NCI-H345 (cell line): ENCODE measurements at regions not wholly inside any gene's neighbourhood (a gene's known extent, or its start where the extent isn't known, plus 50 kb on each side); places are given as distances from the start of the nearest gene placed in this dataset.

Source experiments
- DNase-seq: peaks from one replicate; lab custom pipeline; 2025; lab: John Stamatoyannopoulos, UW

DNA sequence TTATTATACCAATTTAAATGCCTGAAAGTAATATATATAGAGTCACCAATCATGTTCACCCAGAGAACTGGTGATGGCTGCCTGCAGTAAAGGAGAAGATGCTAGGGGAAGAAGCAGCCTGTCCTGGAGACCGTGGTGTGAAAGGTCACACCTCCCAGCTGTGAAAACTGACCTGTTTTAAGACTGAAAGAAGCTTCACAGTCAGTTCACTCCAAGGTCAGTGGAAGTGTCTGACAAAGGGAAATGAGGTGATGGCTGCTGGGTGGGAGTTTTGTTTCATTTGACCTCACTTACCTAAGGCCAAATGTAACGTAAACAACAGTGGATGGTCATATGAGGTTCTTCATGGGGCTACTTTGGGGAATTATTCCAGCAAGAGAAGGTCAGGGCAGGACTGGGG lies 352.1 kb upstream of the GATB start:
- no peak for DNase-seq

DNA sequence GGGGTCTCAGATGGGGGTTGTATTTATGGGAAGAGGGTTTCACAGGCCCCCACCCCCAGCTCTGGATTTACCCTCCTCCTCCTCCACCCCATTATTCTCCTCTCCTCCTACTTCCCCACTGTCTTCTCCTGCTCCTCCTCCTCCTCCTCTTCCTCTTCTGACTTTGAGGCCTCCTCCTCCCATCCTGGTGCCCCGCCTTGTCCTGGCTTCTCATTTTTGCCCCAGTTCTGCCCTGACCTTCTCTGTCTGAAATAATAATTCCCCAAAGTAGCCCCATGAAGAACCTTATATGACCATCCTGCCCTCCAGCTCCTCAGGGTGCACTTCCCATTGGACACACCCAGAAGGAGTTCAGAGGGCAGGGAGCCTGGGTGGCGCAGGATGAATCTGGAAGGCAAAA lies 351.4 kb upstream of the GATB start:
- no peak for DNase-seq

DNA sequence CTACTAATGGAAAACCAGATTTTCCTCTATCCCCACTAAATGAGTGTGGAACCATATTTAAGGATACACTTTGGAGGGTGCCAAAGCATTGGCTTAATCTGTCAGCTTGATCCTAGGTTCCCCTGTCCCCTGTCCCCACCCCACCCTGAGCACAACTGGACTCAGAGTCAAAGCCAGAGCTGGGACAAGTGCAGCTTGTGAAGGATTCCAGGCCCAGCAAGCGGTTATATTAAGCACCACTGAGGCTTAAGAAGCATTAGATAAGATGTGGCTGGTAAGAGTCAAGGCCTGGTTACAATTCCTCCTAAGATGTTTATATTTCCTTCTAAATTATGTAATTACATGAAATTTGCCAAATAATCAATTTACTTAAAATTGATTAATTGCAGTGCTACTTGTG lies 350.0 kb upstream of the GATB start:
- no peak for DNase-seq

DNA sequence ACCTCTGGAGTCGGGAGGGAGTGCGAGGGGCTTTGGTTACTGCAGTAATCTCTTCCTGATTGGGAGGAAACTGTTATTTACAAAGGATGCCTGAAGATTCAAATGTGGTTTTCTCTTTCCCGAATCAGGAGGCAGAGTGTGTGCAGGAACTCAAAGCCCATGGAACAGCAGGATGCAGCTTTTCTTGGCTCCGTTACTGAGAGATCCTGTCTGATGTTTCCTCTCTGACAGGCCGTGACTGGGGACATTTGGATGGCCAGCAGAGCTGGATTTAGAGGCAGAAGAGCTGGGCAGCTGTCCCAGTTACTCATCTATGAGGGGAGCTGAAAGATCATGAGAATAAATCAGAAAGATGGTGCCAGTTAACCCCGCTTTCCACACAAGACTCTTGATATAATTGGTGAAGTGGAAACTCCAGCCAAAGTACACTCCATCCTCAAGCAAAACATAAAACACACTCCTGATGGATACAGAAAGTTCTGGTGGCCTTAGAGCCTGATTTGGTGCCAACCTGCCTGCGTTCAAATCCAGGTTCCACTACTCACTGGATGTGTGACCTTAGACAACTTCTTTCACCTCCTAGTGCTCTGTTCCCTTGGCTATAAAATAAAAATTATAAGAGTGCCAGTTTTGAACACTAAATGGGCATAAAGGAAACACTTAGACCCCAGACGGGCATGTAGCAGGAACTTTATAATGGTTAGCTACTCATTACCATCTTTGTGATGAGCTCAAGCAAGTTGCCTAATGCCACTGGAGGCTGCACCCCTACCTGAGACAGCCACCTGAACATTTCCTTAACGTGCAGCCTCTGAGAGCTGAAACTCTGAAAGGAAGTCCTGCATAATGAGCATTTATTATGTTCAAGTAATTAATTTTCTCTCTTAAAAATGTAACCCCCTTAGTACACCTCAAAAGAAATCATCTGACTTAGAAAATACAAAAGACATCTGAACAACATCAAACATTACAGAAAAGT lies 349.0 kb upstream of the GATB start:
- DNase-seq, result no peak

DNA sequence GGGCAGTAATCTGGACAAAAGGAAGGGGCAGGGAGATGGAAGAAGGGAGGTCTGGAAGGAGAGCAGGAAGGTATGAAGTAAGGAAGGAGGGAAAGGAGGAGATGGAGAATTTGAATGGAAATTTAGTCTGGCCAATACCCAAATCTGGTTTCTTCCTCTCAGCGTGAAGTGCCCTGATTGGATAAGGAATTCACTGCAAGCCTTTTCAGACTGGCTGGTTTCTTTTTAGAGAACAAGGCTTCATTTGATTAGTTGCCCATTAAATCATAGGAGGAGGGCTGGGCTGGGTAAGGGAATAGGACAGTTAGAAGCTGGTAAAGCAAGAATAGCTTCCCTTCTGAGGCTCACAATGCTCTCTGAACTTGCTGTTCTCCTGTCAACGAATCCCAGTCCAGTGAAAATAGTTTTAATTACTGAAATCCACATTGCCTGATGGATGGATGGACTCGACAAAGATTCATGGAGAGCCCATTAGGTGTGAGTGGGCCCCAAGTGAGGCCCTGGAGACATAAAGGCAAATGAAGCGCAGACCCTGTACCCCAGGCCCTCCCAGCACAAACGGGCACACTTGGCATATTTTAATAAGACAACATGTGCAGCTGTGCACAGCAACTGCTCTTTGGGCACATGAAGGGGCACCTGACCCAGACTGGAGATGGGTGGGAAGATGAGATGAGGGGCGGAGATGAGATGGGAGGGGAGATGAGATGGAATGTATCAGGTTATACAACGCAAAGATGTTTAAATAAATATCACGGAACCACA lies 347.1 kb upstream of the GATB start:
- DNase-seq, result no peak

DNA sequence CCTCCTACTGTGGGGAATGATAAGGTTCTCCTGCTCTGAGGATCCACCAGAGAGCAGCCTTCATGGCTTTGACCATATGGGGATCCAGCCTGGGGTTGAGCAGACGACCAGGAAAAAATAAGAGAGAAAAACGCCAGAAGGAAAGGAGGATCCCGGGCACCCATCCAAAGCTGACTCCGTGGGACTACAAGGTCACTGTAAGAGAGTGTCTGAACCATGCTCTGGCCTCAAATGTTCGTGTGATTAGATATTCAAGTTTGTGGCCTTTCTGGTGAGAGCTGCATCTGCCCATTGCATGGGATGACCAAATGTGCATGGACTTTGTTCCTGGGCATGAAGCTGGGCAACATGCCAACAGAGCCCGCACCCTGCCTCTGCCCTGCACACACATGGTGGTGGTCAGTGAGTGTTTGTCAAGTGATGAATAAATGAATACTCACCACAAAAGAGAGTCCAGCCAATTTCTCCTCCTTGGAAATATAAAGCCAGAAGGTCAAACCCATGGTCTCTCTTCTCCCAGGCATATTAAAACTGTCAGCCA lies 346.0 kb upstream of the GATB start:
- DNase-seq, result no peak

DNA sequence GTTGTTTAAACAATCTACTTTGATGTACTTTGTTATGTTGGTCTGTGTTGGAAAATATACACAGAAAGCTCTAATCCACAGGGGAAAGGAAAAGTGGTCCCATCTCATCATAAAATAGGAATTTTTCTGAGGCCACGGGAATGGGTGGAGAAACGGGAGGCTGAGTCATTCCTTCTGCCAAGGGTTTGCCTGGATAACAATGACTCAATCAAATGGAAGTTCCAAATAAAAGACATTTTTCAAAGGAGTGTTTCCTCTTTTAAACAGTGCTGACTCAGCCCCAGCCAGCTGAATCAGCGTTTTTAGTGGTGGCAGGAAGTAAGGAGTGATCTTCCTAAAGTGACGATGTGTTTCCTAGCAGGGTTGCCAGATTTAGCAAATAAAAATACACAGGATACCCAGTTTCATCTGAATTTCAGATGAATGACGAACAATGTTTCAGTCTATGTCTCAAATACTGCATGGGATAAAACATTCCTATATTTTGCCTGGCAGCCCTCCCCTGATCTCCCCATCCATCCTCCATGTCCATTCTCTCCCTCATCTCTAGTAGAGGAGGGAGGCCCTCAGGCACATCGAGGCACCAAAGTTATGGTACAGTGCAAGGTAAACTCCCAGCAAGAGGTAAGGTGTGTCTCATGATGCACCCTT lies 345.4 kb upstream of the GATB start:
- DNase-seq, result no peak

DNA sequence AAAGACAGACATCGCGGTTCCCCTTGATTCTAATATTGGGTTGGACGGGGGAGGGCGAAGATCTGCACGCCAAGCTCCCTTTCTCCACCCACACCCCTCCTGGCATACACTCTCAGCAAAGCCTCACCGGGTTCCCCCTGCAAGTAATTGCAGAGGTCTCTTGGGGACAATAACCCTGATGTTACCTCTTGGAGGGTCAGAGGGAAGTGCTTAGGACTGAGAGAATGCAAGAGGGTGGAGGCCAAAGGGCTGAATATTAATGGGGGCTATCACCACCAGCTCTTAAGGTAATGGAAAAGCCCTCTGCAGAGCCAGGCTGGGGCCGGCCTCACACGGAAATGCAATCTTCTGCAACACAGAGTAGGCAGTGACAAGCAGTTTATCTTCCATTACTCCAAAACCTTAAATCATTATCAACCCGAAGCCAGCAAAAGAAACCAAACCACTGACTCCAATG lies 344.1 kb upstream of the GATB start:
- no peak for DNase-seq

DNA sequence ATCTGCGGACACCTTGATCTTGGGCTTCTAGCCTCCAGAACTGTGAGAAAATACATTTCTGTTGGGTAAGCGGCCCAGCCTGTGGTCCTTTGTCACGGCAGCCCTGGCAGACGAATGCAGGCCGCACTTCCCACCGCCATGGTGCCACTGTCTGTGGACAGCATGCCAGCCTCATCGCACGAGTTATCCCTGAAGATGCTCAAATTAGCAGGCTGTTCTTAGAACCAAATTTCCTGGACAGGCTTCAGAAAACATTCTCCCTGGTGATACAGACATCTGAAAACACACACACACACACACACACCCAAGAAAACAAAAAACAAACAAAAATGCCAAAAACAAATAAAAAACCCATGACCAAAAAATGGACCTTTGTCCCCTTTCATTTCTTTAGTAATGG lies 343.5 kb upstream of the GATB start:
- no peak for DNase-seq

DNA sequence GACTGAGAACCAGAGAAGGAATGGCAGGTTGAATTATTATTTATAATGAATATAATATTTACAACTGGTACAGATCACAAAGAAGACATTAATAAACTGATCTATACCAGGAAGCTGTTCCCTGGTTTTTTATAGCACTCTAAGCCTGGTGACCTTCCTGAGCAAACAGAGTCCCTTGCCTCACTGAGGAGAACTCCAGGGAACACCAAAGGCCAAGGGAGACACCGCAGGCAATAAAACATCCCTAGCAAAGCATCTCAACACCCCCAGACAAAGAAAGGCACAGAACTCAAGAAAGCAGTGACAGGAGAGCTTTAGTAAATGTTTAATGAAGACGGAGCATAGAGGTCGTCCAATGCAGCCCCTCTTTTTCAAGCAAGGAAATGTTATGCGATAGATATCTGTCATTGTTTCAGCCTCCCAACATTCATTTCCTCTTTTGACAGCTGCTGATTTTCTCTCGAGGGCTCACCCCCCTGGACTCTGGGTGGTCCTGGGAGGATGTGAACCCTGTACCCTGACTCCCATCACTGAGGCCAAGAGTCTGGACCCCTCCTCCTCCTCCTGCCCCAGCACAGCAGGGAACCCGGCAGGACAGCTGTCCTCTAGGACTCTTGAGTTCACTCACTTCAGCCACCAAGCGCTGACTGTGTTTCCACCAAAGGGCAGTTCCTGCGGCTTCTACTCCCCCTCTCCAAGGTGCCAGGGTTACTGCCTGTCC lies 342.5 kb upstream of the GATB start:
- no peak for DNase-seq

DNA sequence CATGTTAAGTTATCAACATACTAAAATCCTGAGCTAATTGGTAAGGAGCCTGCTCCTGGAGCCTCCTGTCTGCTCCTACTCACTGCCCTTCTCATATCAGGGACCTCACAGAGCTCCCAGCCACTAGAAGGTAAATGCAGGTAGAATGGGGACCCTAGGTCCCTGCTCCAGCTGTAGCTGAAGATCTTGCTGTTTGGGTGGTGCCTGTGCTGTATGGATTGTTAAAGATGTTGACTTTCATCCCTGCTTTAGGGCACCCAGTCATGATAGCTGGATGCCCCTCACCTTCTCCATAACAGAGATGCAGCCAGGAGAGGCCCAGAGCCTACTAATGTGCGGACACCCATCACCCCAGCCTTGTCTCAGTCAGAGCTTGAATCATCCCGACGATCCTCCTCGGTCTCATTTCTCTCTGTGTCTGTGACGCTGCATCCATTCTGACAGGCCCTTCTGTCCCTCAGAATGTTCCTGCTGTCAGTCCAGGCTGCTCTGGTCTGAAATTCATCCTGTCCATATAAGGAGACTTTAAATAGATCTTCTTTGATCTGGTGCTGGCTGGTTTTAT lies 341.7 kb upstream of the GATB start:
- no peak for DNase-seq

DNA sequence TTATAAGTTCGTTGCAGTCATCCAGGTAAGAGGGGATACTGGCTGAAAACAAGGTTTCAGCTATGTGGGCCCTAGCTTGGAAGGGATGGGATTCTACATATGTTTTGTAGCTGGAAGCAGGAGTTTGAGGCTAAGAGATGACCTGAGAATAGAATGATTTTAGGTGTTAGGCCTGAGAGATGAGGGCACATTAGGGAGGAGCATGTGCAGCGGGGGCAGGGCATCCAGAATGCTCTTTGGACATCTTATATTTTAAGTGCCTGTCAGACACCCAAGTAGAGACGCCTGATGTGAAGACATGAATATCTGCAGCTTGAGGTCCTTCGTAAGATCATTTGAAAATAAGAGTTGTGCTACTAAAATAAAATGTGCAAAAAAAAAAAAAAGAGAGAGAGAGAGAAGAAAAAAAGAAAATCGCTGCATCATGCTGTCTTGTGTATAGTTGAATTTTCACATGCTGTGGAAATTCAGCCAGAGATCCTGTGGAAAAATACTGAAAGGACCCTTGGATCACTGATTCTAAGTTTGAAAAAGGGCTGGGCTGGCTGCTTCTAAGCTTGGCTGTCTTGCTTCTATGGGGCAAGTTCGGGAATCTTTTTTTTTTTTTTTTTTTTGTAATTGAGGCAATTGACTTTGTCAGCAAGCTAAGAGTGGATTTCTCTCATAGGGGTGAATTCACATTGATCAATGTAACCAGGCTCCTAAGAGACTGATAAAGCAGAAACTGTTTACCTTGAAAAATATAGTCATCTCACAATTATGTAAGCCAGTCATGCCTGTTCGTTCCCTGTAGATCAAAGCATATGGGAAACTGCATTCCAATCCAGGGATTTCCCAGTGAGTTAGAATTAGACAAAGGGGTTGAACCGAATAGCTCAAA lies 341.0 kb upstream of the GATB start:
- no peak for DNase-seq

DNA sequence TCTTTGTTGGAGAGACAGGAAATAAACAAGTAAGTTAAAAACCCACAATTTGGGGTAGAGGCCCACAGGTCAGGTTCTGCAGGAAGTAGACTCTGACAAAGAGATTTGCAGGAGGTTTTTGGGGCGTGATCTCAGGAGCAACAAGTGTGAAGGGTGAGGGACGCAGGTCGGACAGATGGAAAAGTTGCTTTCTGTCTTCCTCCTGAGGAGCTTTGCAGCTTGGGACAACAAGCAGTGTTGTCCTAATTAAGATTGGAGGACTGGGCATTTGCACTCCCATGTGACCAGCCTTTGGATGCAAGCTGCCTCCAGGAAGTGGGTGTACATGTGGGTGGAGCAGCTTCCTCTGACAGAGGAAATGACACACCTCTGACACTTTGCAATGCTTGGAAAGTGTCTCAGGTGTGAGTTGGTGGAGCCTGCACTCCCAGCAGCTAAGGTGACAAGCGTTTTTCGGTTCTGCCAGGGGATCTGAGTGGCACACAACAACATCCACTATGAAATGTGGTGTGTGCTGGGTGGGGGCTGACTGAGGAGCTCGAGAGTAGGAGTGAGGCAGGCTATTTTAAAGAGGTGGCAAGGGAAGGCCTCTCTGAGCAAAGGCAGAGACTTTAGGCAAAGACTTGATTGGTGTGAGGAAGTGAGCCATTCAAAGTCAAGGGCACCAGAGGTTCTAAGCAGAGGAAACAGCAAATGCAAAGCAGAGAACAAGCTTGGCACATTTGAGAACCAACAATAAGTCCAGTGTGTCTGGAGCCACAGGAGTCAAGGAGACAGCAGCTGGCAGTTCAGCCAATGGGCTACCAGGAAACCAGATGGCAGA lies 339.8 kb upstream of the GATB start:
- DNase-seq, result no peak

DNA sequence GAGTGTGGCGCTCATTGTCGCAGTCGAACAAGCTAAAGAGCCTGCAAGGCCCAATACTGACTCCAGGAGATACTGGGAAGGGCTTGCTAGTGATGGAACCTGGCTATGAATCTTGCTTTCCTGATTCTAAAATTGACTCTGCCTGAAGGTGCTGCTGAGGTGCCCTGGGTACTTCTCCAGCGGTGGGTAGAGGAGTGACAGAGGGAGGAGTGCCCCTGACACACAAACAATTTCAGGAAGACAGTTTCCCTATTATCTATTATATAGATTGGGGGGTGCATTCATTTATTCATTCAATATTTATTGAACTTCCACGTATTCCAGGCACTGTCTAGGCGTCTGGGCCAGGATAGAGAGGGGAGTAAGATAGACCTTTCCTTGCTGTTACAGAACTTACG lies 339.2 kb upstream of the GATB start:
- DNase-seq, result no peak

DNA sequence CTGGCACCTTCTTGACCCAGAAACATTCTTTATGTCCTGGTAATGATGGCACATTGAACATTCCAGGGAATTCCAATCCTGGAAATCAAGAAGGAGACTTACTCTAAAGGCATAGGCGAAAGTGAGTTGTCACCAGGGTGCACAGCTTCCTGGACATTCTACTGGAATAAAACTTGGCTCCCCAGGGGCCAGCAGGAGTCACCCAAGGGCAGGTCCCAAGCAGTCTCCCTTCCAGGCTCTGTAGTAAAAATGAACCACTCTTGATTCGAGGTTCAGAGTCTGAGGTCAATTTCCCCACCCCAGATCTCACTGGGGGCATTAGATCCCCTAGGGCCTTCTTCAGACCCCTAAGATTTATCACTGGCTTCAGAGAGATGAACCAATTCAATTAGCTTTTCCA lies 338.7 kb upstream of the GATB start:
- DNase-seq, result no peak

DNA sequence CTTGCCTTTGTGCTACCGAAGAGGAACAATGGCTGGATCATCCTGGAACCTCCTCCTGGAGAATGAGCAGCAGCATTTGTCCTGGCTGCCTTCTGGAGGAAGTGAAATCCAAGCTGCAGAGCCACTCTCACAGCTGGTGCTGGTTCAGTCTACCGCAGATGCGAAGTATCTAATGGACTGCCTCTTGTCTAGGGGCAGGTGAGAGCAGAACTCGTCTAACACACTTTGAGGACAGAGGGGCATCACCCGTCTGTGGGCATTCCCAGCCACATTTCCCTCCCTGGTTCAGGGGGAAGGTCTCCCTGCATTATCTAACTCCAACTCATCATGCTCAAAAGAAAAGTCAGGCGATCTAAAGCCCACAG lies 338.2 kb upstream of the GATB start:
- DNase-seq, result no peak

DNA sequence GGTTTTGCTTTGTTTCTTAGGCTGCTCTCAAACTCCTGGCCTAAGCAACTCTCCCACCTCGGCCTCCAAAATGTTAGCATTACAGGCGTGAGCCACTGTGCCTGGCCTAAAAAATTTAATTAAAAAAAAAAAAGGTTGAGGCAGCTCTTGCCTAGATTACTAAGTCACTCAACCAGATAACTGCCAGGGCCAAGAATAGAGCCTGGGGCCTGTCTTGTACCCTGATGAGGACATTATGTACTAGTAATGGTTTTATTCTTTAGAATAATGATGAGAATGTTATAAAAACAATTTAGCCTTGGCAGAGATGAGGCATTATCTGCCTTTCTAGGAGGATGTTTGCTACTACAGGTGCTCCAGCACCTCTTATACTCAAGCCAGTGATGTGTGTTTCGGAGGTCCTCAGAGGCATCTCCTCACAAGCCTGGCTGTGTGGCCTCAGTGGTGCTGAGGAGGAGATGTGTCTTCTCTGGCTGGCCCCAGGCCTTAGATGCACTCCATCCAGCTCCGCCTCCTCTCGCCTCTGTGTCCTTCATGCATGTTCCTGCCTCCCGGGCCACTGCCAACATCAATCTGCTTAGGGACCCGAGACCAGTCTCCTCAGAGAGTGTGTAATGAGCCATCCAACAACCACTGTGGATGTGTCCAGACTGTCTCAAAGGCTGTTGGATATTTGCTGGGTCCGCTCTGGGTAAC lies 337.7 kb upstream of the GATB start:
- no peak for DNase-seq

DNA sequence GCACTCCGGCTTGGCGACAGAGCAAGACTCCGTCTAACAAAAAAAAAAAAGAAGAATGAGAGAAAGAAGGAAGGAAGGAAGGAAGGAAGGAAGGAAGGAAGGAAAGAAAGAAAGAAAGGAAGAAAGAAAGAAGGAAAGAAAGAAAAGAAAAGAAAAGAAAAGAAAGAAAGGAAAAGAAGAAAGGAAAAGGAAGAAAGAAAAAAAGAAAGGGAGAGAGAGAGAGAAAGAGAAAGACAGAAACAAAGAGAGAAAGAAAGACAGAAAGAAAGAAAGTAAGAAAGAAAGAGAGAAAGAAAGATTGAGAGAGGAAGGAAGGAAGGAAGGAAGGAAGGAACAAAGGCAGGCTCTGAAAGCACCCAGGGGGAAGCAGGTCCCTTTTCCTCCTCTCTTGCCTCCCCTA lies 336.6 kb upstream of the GATB start:
- no peak for DNase-seq

DNA sequence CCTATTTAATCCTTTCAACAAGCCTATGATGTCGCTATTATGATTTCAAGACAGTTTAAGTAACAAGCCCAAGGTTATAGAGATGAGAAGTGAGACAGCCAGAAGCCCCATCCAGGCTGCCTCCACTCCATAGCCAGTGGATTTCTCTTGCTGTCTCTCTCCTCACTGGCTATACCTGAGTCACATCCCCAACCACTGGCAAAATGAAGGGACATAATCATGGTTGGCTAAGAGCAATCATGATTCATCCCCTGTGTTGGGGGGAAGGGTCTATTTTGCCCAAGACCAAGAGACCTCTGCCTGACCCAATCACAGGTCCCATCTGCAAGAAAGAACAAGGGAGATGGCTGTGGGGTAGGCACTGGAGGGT lies 334.9 kb upstream of the GATB start:
- DNase-seq, result no peak
